Kasumi-1 (cell line): ENCODE measurements at regions not wholly inside any gene's neighbourhood (a gene's known extent, or its start where the extent isn't known, plus 50 kb on each side); places are given as distances from the start of the nearest gene placed in this dataset.

Source experiments
- DNase-seq, 2 experiments: peaks; one replicate each; lab custom pipeline; 2025; lab: John Stamatoyannopoulos, UW

GRCh38 chr13:111893607-111894443, 173.1 kb upstream of the SOX1 start:
- DNase-seq, result no peak

- DNase-seq, result no peak
Observed at GRCh38 chr13:111895896-111896821, 170.8 kb upstream of the SOX1 start.

- no peak for DNase-seq
Observed at GRCh38 chr13:111897178-111897845, 169.6 kb upstream of the SOX1 start.

DNA sequence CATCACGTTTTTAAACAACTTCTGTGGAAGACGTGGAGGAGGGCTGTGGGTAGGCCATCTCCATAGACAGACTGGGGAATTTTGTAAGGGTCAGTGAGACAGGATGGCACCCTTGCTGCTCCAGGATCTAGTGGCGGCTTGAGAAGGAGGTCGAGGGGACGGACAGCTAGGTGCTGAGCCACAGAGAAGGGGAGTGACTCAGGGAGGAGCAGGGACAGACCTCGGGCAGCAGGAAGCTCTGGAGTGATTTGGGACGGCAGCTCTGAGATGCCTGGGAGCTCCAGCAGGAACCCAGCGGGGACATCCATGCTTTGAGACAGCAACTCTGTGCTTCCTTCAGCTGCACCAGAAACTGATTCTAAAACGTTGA, 169.1 kb upstream of the SOX1 start:
- no peak for DNase-seq

GRCh38 chr13:111898956-111899713, 167.8 kb upstream of the SOX1 start:
- no peak for DNase-seq

DNA sequence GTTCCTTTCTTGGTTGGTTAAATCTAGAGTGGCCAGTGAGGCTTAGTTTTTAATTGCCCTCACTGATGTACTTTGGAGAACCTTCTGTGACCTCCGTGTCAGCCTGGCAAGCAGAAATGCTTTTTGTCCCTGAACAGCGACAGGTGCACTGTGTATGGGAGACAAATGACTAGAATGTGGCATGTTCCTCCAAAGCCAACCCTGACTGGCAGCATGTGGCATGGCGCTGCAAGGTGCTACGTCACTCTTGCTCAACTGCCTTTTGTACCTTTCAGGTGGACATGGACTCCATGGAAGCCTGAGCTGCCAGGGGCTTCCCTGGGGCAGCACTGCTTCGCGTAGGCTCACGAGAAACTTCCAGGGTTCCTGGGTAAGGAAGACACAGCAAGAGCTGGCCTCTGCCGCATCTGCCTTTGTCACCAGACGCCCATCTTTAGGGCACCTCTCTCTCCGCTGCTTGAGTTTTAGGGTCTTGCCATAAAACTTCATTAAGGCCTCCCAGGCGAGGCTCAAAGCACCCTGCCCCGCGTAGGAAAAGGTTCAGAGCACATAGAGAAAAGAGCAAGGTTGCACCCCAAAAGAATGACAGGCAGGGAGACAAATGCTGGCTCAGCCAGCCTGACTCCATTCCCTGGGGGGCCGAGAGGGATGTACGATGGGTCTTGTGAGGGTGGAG, 167.1 kb upstream of the SOX1 start:
- no peak for DNase-seq

DNA sequence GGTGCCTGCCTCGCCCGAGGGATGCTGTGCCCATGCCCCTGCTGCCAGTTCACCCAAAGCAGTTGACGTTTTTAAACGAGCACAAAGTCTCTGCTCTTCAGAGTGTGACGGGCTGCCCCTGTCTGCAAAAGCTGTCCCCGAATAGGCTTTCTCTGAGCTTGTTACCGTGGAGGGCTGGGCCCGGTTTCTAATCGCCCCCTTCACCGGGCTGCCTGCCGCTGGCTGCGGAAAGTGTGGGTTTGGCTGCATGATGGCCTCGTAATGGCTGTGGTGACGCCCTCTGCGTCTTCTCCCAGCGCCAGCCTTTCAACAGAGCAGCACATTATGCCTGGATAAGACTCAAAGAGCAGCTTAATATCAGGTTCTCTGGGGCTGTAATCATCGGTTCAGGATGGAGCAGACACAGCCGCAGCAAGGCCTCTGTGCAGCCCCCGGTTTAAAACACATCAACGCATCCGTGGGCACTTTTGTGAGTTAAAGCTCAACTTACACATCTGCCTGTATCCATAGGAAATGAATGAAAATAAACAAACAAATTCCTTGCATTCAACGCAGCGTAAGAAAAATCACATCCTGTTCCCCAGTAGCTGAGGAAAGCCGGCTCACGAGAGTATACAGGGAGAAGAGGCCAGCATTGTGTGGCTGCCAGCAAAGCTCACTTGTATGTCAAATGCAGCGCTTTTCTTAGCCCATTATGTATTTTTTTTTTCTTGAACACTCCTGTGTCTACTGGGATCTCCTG, 166.4 kb upstream of the SOX1 start:
- no peak for DNase-seq

DNA sequence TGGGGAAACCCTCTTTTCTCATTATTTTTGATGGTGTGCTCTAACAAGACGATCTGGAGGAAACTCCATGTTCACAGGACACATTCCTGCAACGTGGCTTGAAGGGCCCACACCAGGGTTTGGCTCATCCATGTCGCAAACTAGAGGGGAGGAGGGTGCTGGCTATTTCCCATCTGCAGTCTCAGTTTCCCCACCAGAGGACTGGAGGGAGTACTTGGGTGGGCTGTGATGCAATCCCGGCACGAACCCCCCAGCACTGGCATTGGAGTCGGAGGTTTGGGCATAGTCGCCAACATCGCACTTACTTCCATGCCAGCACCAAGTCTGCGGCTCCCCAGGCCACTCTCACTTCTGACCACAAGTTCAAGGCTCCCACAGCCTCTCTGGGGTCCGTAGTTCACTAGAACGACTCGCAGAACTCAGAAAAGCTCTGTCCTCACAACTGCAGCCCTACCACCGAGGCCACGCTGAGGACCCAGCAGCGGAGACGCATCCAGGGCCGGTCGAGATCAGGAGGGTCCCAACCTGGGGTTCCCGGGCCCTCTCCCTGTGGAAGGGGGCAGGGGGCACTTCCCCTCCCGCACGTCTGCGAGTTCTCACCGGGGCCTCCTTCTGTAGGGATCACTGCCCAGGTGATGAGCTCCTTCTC, 165.6 kb upstream of the SOX1 start:
- no peak for DNase-seq

- DNase-seq, result no peak
Observed at GRCh38 chr13:111902726-111903125, 164.2 kb upstream of the SOX1 start.

DNA sequence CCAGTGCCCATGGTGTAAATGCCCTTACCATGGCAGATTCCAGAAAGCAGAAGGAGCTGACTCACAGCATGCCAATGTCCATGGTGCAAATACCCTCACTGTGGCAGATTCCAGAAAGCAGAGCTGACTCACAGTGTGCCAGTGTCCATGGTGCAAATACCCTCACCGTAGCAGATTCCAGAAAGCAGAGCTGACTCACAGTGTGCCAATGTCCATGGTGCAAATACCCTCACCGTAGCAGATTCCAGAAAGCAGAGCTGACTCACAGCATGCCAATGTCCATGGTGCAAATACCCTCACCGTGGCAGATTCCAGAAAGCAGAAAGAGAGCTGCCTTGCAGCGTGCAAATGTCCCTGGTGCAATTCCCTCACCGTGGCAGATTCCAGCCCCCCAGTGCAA, 163.8 kb upstream of the SOX1 start:
- no peak for DNase-seq

GRCh38 chr13:111904166-111904565, 162.8 kb upstream of the SOX1 start:
- no peak for DNase-seq

DNA sequence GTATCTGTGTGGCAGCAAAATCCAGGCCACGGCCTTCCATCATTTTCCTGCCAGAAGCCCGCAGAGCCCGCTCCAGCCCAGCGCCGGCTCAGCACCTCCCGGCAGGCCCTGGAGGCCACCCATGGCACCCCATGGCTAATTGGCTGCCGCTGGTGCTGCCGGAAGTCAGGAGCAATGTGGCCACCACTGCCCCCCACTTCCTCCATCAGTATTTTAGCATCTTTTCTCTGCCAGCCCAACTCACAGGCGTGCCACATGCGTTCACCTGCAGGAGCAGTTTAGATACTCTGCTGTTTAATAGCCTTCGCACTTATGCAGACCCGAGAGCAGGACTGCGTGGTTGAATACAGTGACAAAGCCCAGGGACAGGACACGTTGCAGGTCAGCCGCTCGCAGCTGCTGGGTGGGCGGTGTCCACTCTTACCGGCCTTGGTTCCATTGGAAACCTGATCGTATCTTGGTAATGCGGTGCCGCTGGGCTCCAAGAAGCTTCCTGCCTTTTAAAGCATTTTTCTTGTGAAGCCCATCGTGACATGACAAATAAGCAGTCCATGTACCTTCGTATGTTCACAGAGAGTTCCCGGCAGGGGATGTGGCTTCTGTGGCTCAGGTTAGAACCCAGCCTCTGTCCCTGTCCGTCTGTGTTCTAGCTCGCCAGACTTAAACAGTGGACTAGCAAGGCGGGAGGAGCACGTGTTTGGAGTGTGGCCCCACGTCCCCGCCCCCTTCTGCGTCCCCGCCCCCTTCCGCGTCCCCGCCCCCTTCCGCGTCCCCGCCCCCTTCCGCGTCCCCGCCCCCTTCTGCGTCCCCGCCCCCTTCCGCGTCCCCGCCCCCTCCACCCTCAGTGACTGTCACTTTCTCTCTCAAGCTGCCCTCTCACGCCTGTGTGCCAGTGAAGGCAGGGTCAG, 162.0 kb upstream of the SOX1 start:
- no peak for DNase-seq

DNA sequence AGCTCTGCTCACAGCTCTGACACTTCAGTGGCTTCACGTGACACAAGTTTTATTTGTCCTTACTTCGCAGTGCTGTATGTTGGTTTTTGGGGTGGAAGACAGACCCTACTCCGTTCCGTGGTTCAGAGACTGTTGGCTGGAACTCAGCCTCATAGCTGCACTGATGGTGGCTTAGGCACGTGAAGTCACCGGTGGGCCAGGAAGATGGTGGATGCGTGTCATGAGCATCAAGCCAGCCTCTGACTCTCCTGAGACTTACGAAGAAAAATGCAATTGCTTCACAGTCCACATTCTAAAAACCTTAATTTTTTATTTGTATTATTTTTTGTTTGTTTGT, 161.4 kb upstream of the SOX1 start:
- DNase-seq, result no peak

- DNase-seq, result no peak
Observed at GRCh38 chr13:111906306-111906705, 160.6 kb upstream of the SOX1 start.

DNA sequence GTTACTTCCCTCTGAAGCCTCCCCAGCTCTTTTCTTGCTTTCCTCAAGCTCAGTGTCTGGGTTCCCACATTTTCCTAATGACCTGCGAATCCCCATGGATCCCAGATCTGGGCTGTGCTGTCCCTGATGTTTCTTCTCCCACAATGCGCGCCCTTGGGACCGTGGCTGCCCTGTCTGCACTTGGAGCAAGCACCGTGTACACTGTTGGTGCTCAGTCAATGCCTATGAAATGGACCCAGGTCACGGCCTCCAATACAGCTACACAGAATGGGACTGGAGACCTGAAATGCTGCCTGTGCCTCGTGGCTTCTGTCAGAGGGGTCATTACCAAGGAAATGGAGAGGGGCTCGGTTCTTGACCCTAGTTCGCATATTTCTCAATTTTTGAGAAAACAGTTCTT, 160.1 kb upstream of the SOX1 start:
- DNase-seq, result no peak

GRCh38 chr13:111907341-111907880, 159.5 kb upstream of the SOX1 start:
- DNase-seq, result no peak

- DNase-seq, result no peak
Observed at GRCh38 chr13:111908361-111908760, 158.6 kb upstream of the SOX1 start.

- no peak for DNase-seq
Observed at GRCh38 chr13:111908981-111909380, 158.0 kb upstream of the SOX1 start.

GRCh38 chr13:111909501-111909900, 157.4 kb upstream of the SOX1 start:
- DNase-seq, result no peak
